Tibial artery (tissue), 4 donors: ENCODE measurements at regions not wholly inside any gene's neighbourhood (a gene's known extent, or its start where the extent isn't known, plus 50 kb on each side); places are given as distances from the start of the nearest gene placed in this dataset.

ENCODE experiments used
- DNase-seq, 2 donors: peaks; one replicate each; pipeline ENCODE4 v3.0.0-alpha.2; 2019
- H3K27ac ChIP-seq, 2 donors: fragments of 200-600 bp; sonication (generic) in 1 of 2; 1 replicate in 1 of 2; 2 replicates in 1 of 2; pipeline ENCODE4 v1.5.1; 2018 to 2019; ENCODE audit warnings: mild to moderate bottlenecking in 1 of 2
- H3K27me3 ChIP-seq, 2 donors: fragments of 200-600 bp; sonication (generic) in 1 of 2; one replicate each; pipeline versions ENCODE4 v1.5.1 to v1.6.0; 2016 to 2019
- H3K36me3 ChIP-seq, 3 donors: fragments of 200-600 bp; sonication (generic) in 2 of 3; one replicate each; pipeline ENCODE4 v1.5.1; 2016 to 2019; ENCODE audit warnings: mild to moderate bottlenecking in 2 of 3
- H3K4me1 ChIP-seq, 4 donors: fragments of 200-600 bp; sonication (generic) in 2 of 4; 1 replicate in 3 of 4; 2 replicates in 1 of 4; pipeline ENCODE4 v1.5.1; 2016 to 2019
- H3K4me3 ChIP-seq, 2 donors: fragments of 200-600 bp; sonication (generic) in 1 of 2; 1 replicate in 1 of 2; 2 replicates in 1 of 2; pipeline ENCODE4 v1.5.1; 2018 to 2019; ENCODE audit warnings: mild to moderate bottlenecking in 2 of 2
- H3K9me3 ChIP-seq, 3 donors: fragments of 200-600 bp; sonication (generic) in 1 of 3; one replicate each; pipeline ENCODE4 v1.5.1; 2016 to 2019
- CTCF ChIP-seq, 2 experiments: fragments of 200-600 bp in 1 of 2; fragments of 450-650 bp in 1 of 2; IDR thresholded peaks; one replicate each; pipeline ENCODE4 v1.5.1; 2017 to 2019; ENCODE audit warnings: antibody characterized with exemption in 2 of 2, mild to moderate bottlenecking in 1 of 2, moderate library complexity in 1 of 2
- intact Hi-C: fragments of 100-400 bp; cut with DNase I; formaldehyde crosslinking; loops from one replicate; pipeline ENCODE4 v1.15.0; 2023; ENCODE audit warnings: low total_unique reads

- H3K36me3 ChIP-seq: no peaks in the 10 kb centered on the region
- no peak for TF ChIP-seq CTCF (IDR thresholded peaks at IDR 0.05)
- H3K27me3 ChIP-seq: no peaks in the 10 kb centered on the region
- H3K9me3 ChIP-seq: peaks cover 0 to 10% (median 5%) of the 10 kb centered on the region in 3 donors
- H3K4me1 ChIP-seq: no peaks in the 10 kb centered on the region
- no peak overlapping the region for H3K4me3 ChIP-seq
- intact Hi-C loops: no loop called here
- no peak for DNase-seq
- no peak overlapping the region for H3K27ac ChIP-seq
Measured at GRCh38 chr10:60669501-60669900, 108.8 kb upstream of the CDK1 start.

- H3K27ac ChIP-seq: no peak overlapping the region
- intact Hi-C loops: no loop called here
- no peak overlapping the region for H3K4me3 ChIP-seq
- peaks cover 0 to 2% (median 0%) of the 10 kb centered on the region in 3 donors for H3K9me3 ChIP-seq
- H3K4me1 ChIP-seq: no peaks in the 10 kb centered on the region
- no peaks in the 10 kb centered on the region for H3K36me3 ChIP-seq
- DNase-seq: no peak
- no peak for TF ChIP-seq CTCF (IDR thresholded peaks at IDR 0.05)
- H3K27me3 ChIP-seq: no peaks in the 10 kb centered on the region
Measured at GRCh38 chr10:60666221-60666620, 112.1 kb upstream of the CDK1 start.

- no peak overlapping the region for H3K4me3 ChIP-seq
- no peak for TF ChIP-seq CTCF (IDR thresholded peaks at IDR 0.05)
- no peaks in the 10 kb centered on the region for H3K36me3 ChIP-seq
- H3K27me3 ChIP-seq: no peaks in the 10 kb centered on the region
- intact Hi-C loops: no loop called here
- H3K4me1 ChIP-seq: no peaks in the 10 kb centered on the region
- DNase-seq: no peak
- H3K27ac ChIP-seq: no peak overlapping the region
- no peaks in the 10 kb centered on the region for H3K9me3 ChIP-seq
Measured at GRCh38 chr10:60664859-60665258, 113.4 kb upstream of the CDK1 start.

- Histone ChIP-seq H3K27ac (no peak overlapping the region), H3K36me3 (no peaks in the 10 kb centered on the region), H3K9me3 (peaks cover 0 to under 1% (median 0%) of the 10 kb centered on the region in 3 donors), H3K27me3 (no peaks in the 10 kb centered on the region), H3K4me1 (no peaks in the 10 kb centered on the region), H3K4me3 (no peak overlapping the region)
- intact Hi-C loops: no loop called here
- TF ChIP-seq CTCF (IDR thresholded peaks at IDR 0.05): no peak
- no peak for DNase-seq
Measured at GRCh38 chr10:60663850-60664249, 114.4 kb upstream of the CDK1 start.

- no peak for TF ChIP-seq CTCF (IDR thresholded peaks at IDR 0.05)
- intact Hi-C loops: no loop called here
- H3K4me1 ChIP-seq: no peaks in the 10 kb centered on the region
- peaks cover 0 to 5% (median 0%) of the 10 kb centered on the region in 3 donors for H3K9me3 ChIP-seq
- no peaks in the 10 kb centered on the region for H3K27me3 ChIP-seq
- H3K27ac ChIP-seq: no peak overlapping the region
- H3K36me3 ChIP-seq: no peaks in the 10 kb centered on the region
- H3K4me3 ChIP-seq: no peak overlapping the region
- DNase-seq: no peak
Measured at GRCh38 chr10:60662917-60663614, 115.2 kb upstream of the CDK1 start.
